ENCODE measurements at regions not wholly inside any gene's neighbourhood (a gene's known extent, or its start where the extent isn't known, plus 50 kb on each side); places are given as distances from the start of the nearest gene placed in this dataset.

- H3K4me1 Mint-ChIP-seq = no peaks in the 10 kb centered on the region
- no peaks in the 10 kb centered on the region for H3K36me3 Mint-ChIP-seq
- no peaks in the 10 kb centered on the region for H3K27me3 Mint-ChIP-seq (ENCODE audit: low read depth)
- H3K27ac Mint-ChIP-seq = no peak overlapping the region
- DNase-seq (ENCODE audit: low spot score) = no peak
- TF ChIP-seq CDX4 (CRISPR knock-in tag; IDR thresholded peaks at IDR 0.05; ENCODE audit: borderline replicate concordance) (no peak), HMGXB4 (CRISPR knock-in tag; IDR thresholded peaks at IDR 0.05) (no peak), GTF2I (CRISPR knock-in tag; conservative IDR thresholded peaks at IDR 0.05) (no peak), ZNF281 (CRISPR knock-in tag; IDR thresholded peaks at IDR 0.05) (no peak), ZSCAN18 (CRISPR knock-in tag; IDR thresholded peaks at IDR 0.05) (no peak), ZMAT4 (CRISPR knock-in tag; IDR thresholded peaks at IDR 0.05) (no peak), CREB1 (CRISPR knock-in tag; IDR thresholded peaks at IDR 0.05) (no peak), ZNF671 (CRISPR knock-in tag; IDR thresholded peaks at IDR 0.05) (no peak), FOXJ3 (CRISPR knock-in tag; IDR thresholded peaks at IDR 0.05; ENCODE audit: borderline replicate concordance) (no peak), CREM (CRISPR knock-in tag; IDR thresholded peaks at IDR 0.05) (no peak), HMGA2 (CRISPR knock-in tag; IDR thresholded peaks at IDR 0.05) (no peak), CTCF (IDR thresholded peaks at IDR 0.05) (no peak), MXD4 (CRISPR knock-in tag; IDR thresholded peaks at IDR 0.05; ENCODE audit: borderline replicate concordance) (no peak), JUN (CRISPR knock-in tag; IDR thresholded peaks at IDR 0.05) (no peak), ZNF416 (CRISPR knock-in tag; IDR thresholded peaks at IDR 0.05) (no peak), CBFB (CRISPR knock-in tag; IDR thresholded peaks at IDR 0.05; ENCODE audit: low read depth) (no peak)
- TF ChIP-seq, protein P1, sequence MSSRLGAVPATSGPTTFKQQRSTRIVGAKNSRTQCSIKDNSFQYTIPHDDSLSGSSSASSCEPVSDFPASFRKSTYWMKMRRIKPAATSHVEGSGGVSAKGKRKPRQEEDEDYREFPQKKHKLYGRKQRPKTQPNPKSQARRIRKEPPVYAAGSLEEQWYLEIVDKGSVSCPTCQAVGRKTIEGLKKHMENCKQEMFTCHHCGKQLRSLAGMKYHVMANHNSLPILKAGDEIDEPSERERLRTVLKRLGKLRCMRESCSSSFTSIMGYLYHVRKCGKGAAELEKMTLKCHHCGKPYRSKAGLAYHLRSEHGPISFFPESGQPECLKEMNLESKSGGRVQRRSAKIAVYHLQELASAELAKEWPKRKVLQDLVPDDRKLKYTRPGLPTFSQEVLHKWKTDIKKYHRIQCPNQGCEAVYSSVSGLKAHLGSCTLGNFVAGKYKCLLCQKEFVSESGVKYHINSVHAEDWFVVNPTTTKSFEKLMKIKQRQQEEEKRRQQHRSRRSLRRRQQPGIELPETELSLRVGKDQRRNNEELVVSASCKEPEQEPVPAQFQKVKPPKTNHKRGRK (CRISPR knock-in tag; IDR thresholded peaks at IDR 0.05; ENCODE audit: borderline replicate concordance) = no peak
- TF ChIP-seq, protein P2, sequence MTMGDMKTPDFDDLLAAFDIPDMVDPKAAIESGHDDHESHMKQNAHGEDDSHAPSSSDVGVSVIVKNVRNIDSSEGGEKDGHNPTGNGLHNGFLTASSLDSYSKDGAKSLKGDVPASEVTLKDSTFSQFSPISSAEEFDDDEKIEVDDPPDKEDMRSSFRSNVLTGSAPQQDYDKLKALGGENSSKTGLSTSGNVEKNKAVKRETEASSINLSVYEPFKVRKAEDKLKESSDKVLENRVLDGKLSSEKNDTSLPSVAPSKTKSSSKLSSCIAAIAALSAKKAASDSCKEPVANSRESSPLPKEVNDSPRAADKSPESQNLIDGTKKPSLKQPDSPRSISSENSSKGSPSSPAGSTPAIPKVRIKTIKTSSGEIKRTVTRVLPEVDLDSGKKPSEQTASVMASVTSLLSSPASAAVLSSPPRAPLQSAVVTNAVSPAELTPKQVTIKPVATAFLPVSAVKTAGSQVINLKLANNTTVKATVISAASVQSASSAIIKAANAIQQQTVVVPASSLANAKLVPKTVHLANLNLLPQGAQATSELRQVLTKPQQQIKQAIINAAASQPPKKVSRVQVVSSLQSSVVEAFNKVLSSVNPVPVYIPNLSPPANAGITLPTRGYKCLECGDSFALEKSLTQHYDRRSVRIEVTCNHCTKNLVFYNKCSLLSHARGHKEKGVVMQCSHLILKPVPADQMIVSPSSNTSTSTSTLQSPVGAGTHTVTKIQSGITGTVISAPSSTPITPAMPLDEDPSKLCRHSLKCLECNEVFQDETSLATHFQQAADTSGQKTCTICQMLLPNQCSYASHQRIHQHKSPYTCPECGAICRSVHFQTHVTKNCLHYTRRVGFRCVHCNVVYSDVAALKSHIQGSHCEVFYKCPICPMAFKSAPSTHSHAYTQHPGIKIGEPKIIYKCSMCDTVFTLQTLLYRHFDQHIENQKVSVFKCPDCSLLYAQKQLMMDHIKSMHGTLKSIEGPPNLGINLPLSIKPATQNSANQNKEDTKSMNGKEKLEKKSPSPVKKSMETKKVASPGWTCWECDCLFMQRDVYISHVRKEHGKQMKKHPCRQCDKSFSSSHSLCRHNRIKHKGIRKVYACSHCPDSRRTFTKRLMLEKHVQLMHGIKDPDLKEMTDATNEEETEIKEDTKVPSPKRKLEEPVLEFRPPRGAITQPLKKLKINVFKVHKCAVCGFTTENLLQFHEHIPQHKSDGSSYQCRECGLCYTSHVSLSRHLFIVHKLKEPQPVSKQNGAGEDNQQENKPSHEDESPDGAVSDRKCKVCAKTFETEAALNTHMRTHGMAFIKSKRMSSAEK (CRISPR knock-in tag; IDR thresholded peaks at IDR 0.05; ENCODE audit: borderline replicate concordance) = no peak
- TF ChIP-seq, protein P3, sequence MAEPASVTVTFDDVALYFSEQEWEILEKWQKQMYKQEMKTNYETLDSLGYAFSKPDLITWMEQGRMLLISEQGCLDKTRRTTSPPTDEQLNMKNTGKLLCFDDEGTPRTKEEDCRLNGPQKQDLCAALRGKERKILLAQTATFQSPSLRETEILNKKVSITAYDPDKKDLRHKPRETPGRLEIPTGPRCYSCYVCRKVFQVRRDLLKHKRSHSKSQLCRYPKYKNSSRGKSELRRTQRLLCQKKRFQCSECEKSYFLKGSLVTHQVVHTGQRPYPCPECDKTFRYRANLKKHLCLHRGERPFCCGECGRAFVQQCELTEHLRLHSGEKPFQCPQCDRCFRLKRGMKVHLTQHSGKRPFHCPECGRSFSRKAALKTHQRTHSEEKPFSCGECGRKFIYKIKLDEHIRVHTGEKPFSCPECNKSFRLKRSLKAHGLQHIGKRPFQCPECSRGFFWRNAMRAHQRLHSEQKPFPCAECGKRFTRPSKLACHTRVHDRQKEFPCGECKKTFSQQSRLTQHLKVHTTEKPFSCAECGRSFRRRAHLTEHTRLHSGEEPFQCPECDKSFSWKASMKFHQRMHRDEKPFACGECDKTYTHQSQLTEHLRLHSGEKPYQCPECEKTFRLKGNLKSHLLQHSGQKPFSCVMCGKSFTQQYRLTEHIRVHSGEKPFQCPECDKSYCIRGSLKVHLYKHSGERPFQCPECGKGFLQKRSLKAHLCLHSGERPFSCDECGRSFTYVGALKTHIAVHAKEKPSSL (CRISPR knock-in tag; conservative IDR thresholded peaks at IDR 0.05) = no peak
- peaks cover 11% of the 10 kb centered on the region; the same call in 1 of the 2 replicates for H3K9me3 Mint-ChIP-seq
- no peak overlapping the region for H3K4me3 Mint-ChIP-seq
- no peak for ATAC-seq
- ChIA-PET POLR2A (no interaction called here), CTCF (no interaction called here)
Observed at GRCh38 chr11:26862801-26863200, 131.1 kb upstream of the FIBIN start.

Data from WTC11 (cell line).